ENCODE measurements at regions not wholly inside any gene's neighbourhood (a gene's known extent, or its start where the extent isn't known, plus 50 kb on each side); places are given as distances from the start of the nearest gene placed in this dataset.

DNA sequence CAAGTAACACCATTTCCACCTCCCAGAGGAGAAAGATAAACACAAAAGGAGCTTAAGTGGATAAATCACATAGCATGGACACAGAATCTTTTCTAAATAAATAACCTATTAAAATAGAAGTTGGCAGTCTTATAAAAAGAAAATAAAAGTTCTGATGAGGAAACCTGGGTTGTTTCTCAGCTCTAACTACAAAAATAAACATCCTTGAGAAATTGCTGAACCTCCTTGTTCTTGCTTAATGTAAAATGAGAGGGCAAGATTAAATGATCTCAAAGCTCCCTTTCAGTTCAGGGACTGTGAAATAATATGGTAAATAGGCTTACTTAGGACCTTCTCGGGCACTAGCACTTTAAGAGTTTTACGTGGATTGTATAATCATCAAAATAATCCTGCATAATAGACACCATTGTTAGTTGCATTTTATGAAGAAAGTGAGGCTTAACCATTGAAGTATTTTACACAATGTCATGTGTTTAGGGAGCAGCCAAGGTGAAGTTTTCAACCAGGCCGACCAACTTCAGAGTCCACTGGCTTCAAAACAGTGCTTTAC is 214.0 kb upstream of the NOVA1 start:
- TF ChIP-seq YY1 (IDR thresholded peaks at IDR 0.05; ENCODE audit: insufficient read depth, insufficient read length) (no peak), SUZ12 (IDR thresholded peaks at IDR 0.05; ENCODE audit: extremely low read depth, insufficient read depth, insufficient read length) (no peak), ZNF274 (IDR thresholded peaks at IDR 0.05; ENCODE audit: low read depth, low read length) (no peak)
